HG03135 (cell line): ENCODE measurements at regions not wholly inside any gene's neighbourhood (a gene's known extent, or its start where the extent isn't known, plus 50 kb on each side); places are given as distances from the start of the nearest gene placed in this dataset.
"Not testable (repeated sequence)": the region's sequence is repeated elsewhere in the genome, so short reads cannot be mapped to it uniquely, and the experiment has no call there.

Experiments used
- ATAC-seq: cut with Tn5 transposase; IDR thresholded peaks from one replicate; pipeline ENCODE4 v1.9.1; 2021; ENCODE audit warnings: mild to moderate bottlenecking, moderate library complexity; ENCODE audit not compliant: unreplicated experiment

- no peak for ATAC-seq
These were observed 901.4 kb downstream of the AACS start for GRCh38 chr12:125966641-125967040.

DNA sequence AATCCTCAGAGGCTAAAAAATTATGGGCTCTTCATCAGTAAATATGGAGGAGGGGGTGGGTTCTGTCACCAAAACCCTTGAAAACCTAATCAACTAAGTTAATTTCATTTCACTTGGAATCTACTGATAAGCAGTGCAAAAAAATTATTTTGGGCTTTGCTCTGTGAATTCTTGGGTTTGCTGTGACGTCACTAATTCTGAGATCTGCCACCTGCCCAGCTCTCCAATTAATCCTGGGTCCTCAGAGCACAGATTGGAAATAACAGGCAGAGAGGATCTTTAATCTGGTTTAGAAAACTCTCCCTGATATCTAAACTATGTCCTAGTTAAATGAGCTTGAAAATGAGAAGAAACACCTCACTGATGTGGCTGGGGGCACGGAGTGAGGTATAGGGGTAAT is 903.2 kb downstream of the AACS start:
- no peak for ATAC-seq

- ATAC-seq, result no peak
These were observed 906.7 kb downstream of the AACS start for GRCh38 chr12:125971981-125972380.

DNA sequence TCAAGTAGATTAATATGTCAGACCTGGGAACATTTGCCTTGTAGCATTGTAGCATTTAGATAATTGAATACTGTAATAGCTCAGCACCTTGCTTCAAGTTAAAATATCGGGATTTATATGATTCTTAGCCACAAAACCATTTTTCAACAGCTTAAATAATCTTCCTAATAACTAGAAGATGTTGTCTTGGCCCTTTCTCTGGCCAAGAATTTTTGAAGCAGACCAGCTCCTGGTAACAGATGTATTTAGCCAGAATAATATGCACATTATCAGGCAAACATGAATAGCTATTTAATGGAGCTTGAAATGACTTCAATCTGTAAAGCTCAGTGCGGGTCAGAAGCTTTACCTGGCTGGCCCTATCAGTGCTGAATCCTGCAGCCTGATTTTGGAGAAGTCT is 913.1 kb downstream of the AACS start:
- no peak for ATAC-seq

GRCh38 chr12:125981610-125982253 is 916.5 kb downstream of the AACS start:
- ATAC-seq, result no peak

DNA sequence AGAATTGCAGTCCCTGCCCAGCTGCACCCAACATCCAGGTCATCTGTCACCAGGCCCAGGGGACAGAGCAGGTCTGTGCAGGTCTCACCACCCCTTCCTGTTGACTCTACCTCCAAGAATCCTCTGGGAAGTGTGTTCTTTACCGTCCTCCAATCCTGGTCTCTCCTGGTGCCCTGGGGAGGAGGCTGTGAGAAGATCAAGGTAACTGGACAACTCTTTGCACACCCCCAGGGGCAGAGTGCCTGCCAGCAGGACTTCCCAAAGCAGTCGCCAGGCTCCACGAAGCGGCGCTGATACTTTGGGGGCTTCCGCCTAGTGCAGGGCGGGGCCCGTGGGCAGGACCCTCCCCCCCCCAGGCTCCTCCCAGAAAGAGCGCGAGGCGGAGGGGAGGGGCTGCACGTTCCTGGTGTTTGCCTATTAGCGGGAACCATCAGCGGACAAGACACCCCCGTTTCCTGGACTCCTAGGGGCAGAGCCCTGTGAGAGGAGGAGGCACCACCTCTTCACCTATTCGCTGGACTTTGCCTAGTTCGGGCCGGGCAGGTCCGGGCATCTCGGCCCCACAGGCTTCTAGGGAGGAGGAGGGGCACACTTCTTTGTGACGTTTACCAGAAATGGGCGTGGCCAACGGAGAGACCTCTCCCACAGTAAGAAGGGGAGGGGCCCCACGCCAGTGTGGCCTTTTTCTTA is 918.0 kb downstream of the AACS start:
- ATAC-seq, result no peak

DNA sequence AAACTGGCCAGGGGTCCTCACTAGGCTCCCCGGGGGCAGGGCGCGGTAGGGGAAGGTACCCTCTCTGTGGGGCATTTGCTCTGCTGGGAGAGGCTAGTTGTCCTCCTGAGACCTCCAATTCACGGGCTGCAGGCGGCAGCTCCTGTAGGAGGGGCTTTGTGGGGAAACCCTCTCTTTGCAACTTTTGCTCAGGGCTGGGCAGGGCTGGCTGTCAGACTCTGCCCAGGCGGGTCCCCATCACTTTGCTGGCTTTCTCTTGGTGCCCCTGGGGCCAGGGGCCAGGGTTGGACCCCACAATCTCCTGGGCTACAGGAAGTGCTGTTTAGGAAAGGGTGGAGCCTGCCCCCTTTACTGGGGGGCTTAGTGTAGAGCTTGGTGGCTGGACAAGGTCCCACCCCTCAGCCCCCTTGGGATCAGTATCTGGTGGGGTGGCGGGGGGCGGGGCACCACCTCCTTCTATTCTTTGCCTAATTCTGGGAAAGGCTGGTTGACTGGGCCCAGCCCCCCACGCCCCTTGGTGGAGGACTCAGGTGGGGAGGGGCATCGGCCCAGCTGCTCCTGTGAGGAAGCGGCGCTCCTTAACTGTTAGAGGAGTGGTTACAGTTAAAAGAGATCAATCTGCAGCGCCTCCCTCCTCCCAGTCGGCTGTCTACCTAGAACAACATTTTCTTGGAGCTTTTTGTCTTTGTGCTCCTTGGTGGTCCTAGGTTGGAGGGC is 918.7 kb downstream of the AACS start:
- no peak for ATAC-seq

DNA sequence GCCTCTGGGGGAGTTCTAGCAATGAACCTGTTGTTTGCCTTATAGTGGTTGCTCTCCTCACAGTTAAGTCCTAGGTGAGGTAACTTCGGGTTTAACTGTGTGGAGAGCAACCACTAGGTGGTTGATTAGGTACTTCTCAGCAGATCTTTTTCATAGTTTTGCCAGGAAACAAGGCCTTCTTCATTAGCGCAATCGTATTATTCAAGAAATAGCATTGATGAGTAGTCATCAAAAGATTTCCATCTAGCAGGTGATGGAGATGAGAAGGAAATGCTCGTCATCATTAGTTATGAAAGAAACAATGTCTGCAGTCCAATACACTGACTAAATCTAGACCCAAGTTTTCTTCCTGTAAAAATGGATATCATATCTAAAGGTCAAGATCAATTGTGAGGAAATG is 923.3 kb downstream of the AACS start:
- no peak for ATAC-seq

DNA sequence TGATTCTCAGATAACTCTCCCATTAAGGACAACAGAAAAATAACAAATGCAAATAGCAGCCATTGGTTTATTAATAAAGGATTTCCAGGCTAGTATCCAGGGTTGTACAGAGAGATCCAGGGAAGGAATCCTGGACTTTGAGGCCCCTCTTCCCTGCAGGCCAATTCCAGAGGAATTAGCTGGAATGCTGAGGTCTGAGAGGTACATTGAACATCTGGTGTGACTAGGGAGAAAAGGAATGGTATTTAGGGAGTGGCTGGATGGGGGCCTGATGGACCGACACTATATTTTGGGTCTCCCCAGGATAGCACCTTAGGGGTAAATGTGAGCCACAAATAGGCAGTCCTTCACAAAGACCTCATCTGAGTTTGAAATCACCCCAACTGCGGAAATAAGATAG is 924.5 kb downstream of the AACS start:
- no peak for ATAC-seq

- ATAC-seq, result no peak
These were observed 931.2 kb downstream of the AACS start for GRCh38 chr12:125996443-125996842.

GRCh38 chr12:125999628-126000027 is 934.4 kb downstream of the AACS start:
- ATAC-seq, result no peak

DNA sequence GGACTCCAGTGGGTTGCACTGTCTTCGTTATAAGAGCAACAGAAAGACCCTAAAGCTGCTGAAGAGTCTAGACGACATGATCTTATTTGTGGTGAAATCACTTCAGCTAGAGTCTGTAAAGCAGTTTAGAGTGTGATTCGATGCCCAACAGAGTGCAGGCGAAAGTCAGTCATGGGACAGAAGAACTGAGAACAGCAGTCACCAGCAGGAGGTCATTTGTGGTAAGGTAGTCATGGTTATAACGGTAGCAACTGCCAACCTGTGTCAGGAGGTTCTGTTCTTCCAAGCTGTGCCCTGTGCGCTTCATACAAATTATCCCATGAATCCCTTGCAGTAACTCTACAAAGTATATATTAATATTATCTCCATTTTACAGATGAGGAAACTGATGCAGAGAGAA is 954.1 kb downstream of the AACS start:
- no peak for ATAC-seq

DNA sequence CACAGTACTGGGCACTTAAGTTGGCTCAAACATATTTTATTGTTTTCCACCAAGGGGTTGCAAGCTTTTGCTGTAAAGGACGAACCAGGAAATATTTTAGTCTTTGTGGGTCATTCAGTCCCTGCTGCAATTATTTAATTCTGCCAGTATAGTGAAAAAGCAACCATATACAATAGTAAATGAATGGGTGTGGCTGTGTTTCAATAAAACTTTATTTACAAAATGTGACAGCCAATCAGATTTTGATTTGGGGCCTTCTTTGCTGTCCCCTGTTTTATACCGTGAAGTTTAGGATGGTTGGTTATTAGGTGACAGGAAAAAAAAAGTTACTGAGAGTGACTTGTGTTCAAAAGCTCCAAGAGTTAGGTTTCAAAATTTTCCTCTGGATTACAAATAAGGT is 956.4 kb downstream of the AACS start:
- no peak for ATAC-seq

DNA sequence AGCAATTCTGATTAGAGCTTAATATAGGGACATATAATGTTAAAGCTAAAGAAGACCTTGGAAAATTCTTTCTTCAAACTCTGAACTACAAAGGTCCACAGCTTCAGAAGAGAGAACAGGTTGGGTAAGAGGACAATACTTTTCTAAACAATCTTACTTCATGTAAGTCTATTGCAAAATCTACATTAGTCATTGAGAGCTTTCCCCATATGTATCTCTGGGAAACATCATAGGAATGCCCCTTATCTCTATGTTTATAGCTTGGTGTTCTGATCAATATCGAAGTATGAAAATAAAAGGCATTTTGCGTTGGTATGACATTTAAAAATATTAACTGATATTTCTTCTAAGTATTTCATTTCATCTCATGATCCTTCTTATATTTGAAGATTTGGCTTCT is 962.6 kb downstream of the AACS start:
- no peak for ATAC-seq

DNA sequence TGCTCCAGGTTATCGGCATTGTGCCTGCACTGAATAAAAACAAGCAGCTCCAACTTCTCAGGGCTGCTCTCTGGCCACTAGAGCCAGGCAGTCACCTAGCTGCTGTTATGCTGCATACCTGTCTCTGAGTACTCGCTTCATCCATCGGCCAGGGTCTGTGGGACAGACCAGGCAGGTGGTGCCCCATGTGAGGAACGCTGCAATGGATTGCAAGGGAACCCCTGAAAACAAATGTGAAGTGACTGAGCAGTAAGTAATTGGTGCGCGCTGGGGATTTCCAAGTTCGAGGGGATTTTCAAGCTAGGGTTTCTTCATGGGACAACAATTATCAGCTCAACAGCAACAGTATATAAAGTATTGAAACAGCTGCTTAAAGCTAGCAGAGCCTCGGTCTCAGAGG is 965.3 kb downstream of the AACS start:
- no peak for ATAC-seq

DNA sequence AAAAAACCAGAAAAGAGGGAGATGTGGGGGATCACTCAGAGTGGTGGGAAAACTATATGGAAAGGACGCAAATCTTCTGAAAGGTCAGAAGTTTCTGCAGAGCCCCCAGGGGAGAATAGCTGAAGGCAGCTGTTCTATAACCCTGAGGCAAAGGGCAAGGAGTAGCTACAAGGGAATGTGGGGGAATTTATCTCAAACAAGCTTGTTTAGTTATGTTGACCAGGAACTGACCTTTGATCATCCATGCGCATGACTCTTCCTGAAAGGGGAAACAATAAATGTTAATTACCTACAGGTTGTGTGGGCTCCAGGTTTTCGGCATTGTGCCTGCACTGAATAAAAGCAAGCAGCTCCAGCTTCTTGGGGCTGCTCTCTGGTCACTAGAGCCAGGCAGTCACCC is 968.5 kb downstream of the AACS start:
- ATAC-seq, result no peak

GRCh38 chr12:126036348-126036747 is 971.1 kb downstream of the AACS start:
- ATAC-seq, result no peak

DNA sequence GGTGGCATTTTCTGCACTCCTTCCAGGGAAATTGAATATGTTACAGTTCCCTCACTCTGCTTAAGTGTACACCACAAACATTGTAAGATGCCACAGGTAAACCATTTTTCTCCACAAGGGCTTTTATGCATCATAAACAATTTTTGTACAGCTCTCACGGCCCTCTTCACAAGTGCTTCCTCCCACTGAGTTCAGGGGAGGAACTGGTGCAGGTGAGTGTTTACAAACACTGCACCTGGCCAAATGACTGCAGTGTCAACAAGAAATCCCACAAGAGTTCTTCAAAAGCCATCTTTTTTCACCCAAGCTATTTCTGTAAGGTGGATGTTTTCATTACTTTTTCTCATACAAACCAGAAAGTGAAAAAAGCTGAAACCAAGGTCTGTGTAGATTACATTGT is 973.2 kb downstream of the AACS start:
- no peak for ATAC-seq

DNA sequence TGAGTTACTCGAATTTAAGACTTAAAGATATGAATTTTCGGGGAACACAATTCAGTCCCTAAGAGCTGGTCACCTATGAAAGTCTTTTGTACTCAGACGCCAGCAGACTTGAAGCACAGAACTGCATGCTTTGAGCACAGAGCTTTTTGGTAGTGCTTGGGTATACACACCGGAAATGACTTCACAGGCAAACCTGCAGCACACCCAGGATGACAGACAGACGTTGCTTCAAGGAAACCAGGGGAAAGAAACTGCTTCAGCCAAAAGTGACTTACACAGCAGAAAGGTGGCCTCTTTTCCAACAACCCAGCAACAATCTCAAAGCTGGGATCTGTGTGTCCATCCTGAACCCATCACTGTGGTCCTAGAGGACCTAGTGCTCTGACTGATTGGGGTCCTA is 975.1 kb downstream of the AACS start:
- no peak for ATAC-seq

DNA sequence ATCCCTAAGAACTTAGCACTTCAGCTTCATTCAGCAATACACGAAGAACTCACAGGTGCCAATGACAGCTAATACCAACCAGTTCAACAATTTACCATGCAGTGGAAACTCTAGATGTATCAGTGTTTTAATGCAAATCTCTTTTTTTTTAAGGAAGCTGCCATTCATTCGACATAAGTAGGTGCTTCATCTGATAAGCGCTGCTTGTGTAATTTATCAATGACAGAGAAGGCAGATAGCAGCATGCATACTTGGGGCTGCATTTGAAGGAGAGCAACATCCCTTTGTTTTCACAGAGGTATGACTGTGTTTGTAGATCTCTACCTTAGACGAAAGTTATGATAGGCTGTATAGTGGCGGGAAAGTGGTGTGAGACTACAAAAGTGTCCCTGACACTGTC is 977.1 kb downstream of the AACS start:
- ATAC-seq, result no peak

DNA sequence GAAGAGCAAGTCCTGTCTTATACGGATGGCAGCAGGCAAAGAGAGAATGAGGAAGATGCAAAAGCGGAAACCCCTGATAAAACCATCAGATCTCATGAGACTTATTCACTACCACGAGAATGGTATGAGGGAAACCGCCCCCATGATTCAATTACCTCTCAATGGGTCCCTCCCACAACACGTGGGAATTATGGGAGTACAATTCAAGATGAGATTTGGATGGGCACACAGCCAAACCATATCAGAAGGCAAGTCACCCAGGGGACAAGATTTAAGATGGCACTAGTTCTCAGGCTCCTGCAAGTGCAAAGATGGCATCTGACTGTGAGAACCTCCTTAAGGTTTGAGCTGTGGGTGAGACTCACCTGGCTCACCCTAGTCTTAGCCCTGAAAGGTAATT is 984.3 kb downstream of the AACS start:
- not testable (repeated sequence) for ATAC-seq

- no peak for ATAC-seq
These were observed 986.4 kb downstream of the AACS start for GRCh38 chr12:126051611-126052107.
